SK-N-SH treated with all-trans-retinoic acid at 6 μM for 48 hours (cell line): ENCODE measurements at regions not wholly inside any gene's neighbourhood (a gene's known extent, or its start where the extent isn't known, plus 50 kb on each side); places are given as distances from the start of the nearest gene placed in this dataset.

Source experiments
- ATAC-seq: fragments of 200-7000 bp; cut with Tn5 transposase; 3 replicates; pipeline ENCODE4 v1.9.1; 2020; ENCODE audit warnings: mild to moderate bottlenecking, moderate library complexity
- BACH2 ChIP-seq: fragments of 250-450 bp; sonication (Bioruptor Pico); IDR thresholded peaks from 2 replicates; pipeline ENCODE4 v1.9.0; 2021; ENCODE audit warnings: mild to moderate bottlenecking, borderline replicate concordance
- CSRNP3 ChIP-seq: fragments of 250-450 bp; sonication (Bioruptor Pico); IDR thresholded peaks from 2 replicates; pipeline ENCODE4 v1.5.1; 2021; ENCODE audit warnings: mild to moderate bottlenecking, moderate library complexity
- ESRRG ChIP-seq: fragments of 250-450 bp; sonication (Bioruptor Pico); IDR thresholded peaks from 2 replicates; pipeline ENCODE4 v1.6.1; 2021; ENCODE audit warnings: mild to moderate bottlenecking
- GLIS3 ChIP-seq: fragments of 250-450 bp; sonication (Bioruptor Pico); IDR thresholded peaks from 2 replicates; pipeline ENCODE4 v1.5.0; 2020; ENCODE audit warnings: mild to moderate bottlenecking, moderate library complexity
- OSR1 ChIP-seq: fragments of 250-450 bp; sonication (Bioruptor Pico); IDR thresholded peaks from 2 replicates; pipeline ENCODE4 v1.8.0; 2022; ENCODE audit warnings: moderate library complexity, mild to moderate bottlenecking, inconsistent platforms
- PATZ1 ChIP-seq: fragments of 250-450 bp; sonication (Bioruptor Pico); IDR thresholded peaks from 2 replicates; pipeline ENCODE4 v1.8.0; 2020; ENCODE audit warnings: mild to moderate bottlenecking, moderate library complexity, borderline replicate concordance
- PPARA ChIP-seq: fragments of 250-450 bp; sonication (Bioruptor Pico); IDR thresholded peaks from 2 replicates; pipeline ENCODE4 v1.5.0; 2020; ENCODE audit warnings: mild to moderate bottlenecking, borderline replicate concordance
- TCF4 ChIP-seq: fragments of 250-450 bp; sonication (Bioruptor Pico); IDR thresholded peaks from 2 replicates; pipeline ENCODE4 v1.8.0; 2021; ENCODE audit warnings: mild to moderate bottlenecking, moderate library complexity, borderline replicate concordance
- TSHZ2 ChIP-seq: fragments of 250-450 bp; sonication (Bioruptor Pico); IDR thresholded peaks from 2 replicates; pipeline ENCODE4 v1.5.0; 2020; ENCODE audit warnings: mild to moderate bottlenecking, moderate library complexity
- ZC3H10 ChIP-seq: fragments of 250-450 bp; sonication (Bioruptor Pico); IDR thresholded peaks from 2 replicates; pipeline ENCODE4 v1.5.1; 2021; ENCODE audit warnings: mild to moderate bottlenecking, moderate library complexity
- ZFP3 ChIP-seq: fragments of 250-450 bp; sonication (Bioruptor Pico); IDR thresholded peaks from 2 replicates; pipeline ENCODE4 v1.5.0; 2020; ENCODE audit warnings: mild to moderate bottlenecking, moderate library complexity
- ZFP30 ChIP-seq: fragments of 450-650 bp; formaldehyde crosslinking; IDR thresholded peaks from 2 replicates; pipeline ENCODE4 v1.5.0; 2022; ENCODE audit warnings: mild to moderate bottlenecking, moderate library complexity
- ZNF565 ChIP-seq: fragments of 450-650 bp; formaldehyde crosslinking; conservative IDR thresholded peaks from 2 replicates; pipeline ENCODE4 v1.5.0; 2020; ENCODE audit warnings: low read depth, mild to moderate bottlenecking, moderate library complexity
- ZNF70 ChIP-seq: fragments of 450-650 bp; formaldehyde crosslinking; IDR thresholded peaks from 2 replicates; pipeline ENCODE4 v1.5.0; 2020; ENCODE audit warnings: mild to moderate bottlenecking, moderate library complexity
- ZNF8 ChIP-seq: fragments of 450-650 bp; formaldehyde crosslinking; IDR thresholded peaks from 2 replicates; pipeline ENCODE4 v1.5.0; 2020; ENCODE audit warnings: mild to moderate bottlenecking, moderate library complexity
- TF ChIP-seq, protein P1 (sequence below): fragments of 250-450 bp; sonication (Bioruptor Pico); IDR thresholded peaks from 2 replicates; pipeline ENCODE4 v1.5.1; 2020; ENCODE audit warnings: low read depth, mild to moderate bottlenecking, moderate library complexity
- TF ChIP-seq, protein P2 (sequence below): fragments of 250-450 bp; sonication (Bioruptor Pico); IDR thresholded peaks from 2 replicates; pipeline ENCODE4 v1.8.0; 2021; ENCODE audit warnings: low read depth, mild to moderate bottlenecking, moderate library complexity, borderline replicate concordance

GRCh38 chr4:4694827-4695226, 153.0 kb upstream of the STX18 start (continued):
- no peak for TF ChIP-seq CSRNP3

GRCh38 chr4:4694296-4694772, 152.5 kb upstream of the STX18 start:
- peak; percentile 80 for ATAC-seq

GRCh38 chr4:4693755-4694295, 152.0 kb upstream of the STX18 start:
- no peak for ATAC-seq
- TF ChIP-seq BACH2 (no peak), ZNF8 (CRISPR knock-in tag) (no peak), ESRRG (CRISPR knock-in tag) (no peak), GLIS3 (CRISPR knock-in tag) (no peak), ZFP3 (no peak), PPARA (CRISPR knock-in tag) (no peak), TCF4 (CRISPR knock-in tag) (no peak), ZFP30 (CRISPR knock-in tag) (no peak), CSRNP3 (no peak), ZC3H10 (CRISPR knock-in tag) (no peak), OSR1 (CRISPR knock-in tag) (no peak), ZNF70 (CRISPR knock-in tag) (no peak), ZNF565 (CRISPR knock-in tag) (no peak)
- TF ChIP-seq, protein P1, sequence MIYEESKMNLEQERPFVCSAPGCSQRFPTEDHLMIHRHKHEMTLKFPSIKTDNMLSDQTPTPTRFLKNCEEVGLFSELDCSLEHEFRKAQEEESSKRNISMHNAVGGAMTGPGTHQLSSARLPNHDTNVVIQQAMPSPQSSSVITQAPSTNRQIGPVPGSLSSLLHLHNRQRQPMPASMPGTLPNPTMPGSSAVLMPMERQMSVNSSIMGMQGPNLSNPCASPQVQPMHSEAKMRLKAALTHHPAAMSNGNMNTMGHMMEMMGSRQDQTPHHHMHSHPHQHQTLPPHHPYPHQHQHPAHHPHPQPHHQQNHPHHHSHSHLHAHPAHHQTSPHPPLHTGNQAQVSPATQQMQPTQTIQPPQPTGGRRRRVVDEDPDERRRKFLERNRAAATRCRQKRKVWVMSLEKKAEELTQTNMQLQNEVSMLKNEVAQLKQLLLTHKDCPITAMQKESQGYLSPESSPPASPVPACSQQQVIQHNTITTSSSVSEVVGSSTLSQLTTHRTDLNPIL, result no peak

More at GRCh38 chr4:4694296-4694772, 152.5 kb upstream of the STX18 start:
- TF ChIP-seq PATZ1, result no peak
- TF ChIP-seq TCF4 (CRISPR knock-in tag), result no peak
- TF ChIP-seq ZNF70 (CRISPR knock-in tag), result no peak
- TF ChIP-seq, protein P2, sequence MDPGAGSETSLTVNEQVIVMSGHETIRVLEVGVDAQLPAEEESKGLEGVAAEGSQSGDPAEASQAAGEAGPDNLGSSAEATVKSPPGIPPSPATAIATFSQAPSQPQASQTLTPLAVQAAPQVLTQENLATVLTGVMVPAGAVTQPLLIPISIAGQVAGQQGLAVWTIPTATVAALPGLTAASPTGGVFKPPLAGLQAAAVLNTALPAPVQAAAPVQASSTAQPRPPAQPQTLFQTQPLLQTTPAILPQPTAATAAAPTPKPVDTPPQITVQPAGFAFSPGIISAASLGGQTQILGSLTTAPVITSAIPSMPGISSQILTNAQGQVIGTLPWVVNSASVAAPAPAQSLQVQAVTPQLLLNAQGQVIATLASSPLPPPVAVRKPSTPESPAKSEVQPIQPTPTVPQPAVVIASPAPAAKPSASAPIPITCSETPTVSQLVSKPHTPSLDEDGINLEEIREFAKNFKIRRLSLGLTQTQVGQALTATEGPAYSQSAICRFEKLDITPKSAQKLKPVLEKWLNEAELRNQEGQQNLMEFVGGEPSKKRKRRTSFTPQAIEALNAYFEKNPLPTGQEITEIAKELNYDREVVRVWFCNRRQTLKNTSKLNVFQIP (CRISPR knock-in tag), result no peak
- TF ChIP-seq CSRNP3, result no peak
- TF ChIP-seq TSHZ2 (CRISPR knock-in tag), result no peak
- no peak for TF ChIP-seq ZC3H10 (CRISPR knock-in tag)
